Lower leg skin (tissue), 4 donors: ENCODE measurements at regions not wholly inside any gene's neighbourhood (a gene's known extent, or its start where the extent isn't known, plus 50 kb on each side); places are given as distances from the start of the nearest gene placed in this dataset.

Experiments
- DNase-seq, 2 donors: peaks; one replicate each; pipeline ENCODE4 v3.0.0-alpha.2; 2019; ENCODE audit warnings: low spot score in 2 of 2
- H3K4me3 ChIP-seq: fragments of 200-600 bp; sonication (generic); 2 replicates; pipeline ENCODE4 v1.5.1; 2017; ENCODE audit warnings: mild to moderate bottlenecking, low read depth; ENCODE audit not compliant: poor library complexity, severe bottlenecking
- POLR2A ChIP-seq, 2 donors: fragments of 450-650 bp; IDR thresholded peaks; one replicate each; pipeline ENCODE4 v1.6.1; 2016 to 2017; ENCODE audit warnings: antibody characterized with exemption in 2 of 2, mild to moderate bottlenecking in 1 of 2, moderate library complexity in 1 of 2
- WGBS, 2 donors: methylation state at CpG; one replicate each; pipeline ENCODE4 v1.1.5; 2018; 5-methylcytosine and 5-hydroxymethylcytosine counted together
- intact Hi-C: fragments of 100-400 bp; cut with DNase I; formaldehyde crosslinking; loops from one replicate; pipeline ENCODE4 v1.15.0; 2023; ENCODE audit warnings: low total_unique reads
- TF ChIP-seq, protein P1 (sequence below), 3 donors: fragments of 450-650 bp; IDR thresholded peaks; one replicate each; pipeline ENCODE4 v1.5.1; 2016; ENCODE audit warnings: antibody characterized with exemption in 3 of 3, mild to moderate bottlenecking in 3 of 3, moderate library complexity in 2 of 3

DNA sequence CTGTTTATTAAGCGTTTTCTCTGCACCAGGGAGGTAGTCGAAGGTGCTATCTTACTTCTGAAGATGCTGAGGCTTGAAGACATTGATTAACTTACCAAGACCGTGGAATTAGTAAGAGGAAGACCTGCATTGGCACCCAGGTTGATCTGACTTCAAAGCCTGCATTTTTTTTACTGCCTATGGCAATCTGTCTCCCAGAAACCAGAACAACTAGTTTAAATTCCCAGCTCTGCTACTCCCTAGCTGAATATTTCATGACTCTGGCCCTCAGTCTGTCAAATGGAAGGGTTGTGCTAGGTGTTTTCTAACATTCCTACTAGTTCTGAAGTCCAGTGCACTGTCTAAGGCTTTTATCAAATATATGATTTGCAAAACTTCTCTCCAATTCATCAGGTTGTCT lies 52.0 kb upstream of the GRAMD1B start:
- H3K4me3 ChIP-seq: no peak overlapping the region
- WGBS, 2 donors: 42 to 54% methylated on average over 3 of the region's 3 CpGs
- intact Hi-C loops: no loop called here
- no peak for TF ChIP-seq POLR2A (IDR thresholded peaks at IDR 0.05)
- TF ChIP-seq, protein P1, sequence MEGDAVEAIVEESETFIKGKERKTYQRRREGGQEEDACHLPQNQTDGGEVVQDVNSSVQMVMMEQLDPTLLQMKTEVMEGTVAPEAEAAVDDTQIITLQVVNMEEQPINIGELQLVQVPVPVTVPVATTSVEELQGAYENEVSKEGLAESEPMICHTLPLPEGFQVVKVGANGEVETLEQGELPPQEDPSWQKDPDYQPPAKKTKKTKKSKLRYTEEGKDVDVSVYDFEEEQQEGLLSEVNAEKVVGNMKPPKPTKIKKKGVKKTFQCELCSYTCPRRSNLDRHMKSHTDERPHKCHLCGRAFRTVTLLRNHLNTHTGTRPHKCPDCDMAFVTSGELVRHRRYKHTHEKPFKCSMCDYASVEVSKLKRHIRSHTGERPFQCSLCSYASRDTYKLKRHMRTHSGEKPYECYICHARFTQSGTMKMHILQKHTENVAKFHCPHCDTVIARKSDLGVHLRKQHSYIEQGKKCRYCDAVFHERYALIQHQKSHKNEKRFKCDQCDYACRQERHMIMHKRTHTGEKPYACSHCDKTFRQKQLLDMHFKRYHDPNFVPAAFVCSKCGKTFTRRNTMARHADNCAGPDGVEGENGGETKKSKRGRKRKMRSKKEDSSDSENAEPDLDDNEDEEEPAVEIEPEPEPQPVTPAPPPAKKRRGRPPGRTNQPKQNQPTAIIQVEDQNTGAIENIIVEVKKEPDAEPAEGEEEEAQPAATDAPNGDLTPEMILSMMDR (IDR thresholded peaks at IDR 0.05): no peak
- no peak for DNase-seq

DNA sequence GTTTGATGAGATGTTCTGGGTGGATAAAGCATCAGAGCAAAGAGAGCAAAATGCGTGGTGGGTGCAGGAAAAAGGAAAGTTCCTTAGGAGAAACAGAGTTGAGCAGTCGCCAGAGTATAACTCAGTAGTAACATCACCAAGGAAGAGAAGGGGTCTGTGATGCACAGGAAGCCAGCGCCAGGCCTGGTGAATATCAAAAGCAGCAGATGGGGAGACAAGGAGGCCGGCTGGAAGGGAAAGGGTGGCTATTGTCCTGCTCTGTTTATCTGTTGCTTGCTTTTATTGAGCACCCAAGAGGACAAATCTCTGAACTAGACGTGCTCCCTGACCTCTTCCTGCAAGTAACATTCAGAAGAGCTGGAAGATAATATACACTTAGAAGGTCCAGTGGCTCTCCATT lies 52.7 kb upstream of the GRAMD1B start:
- WGBS, 2 donors: 55 to 64% methylated on average over 5 of the region's 5 CpGs
- H3K4me3 ChIP-seq: no peak overlapping the region
- intact Hi-C loops: no loop called here
- no peak for DNase-seq
- TF ChIP-seq, protein P1 (IDR thresholded peaks at IDR 0.05): no peak
- no peak for TF ChIP-seq POLR2A (IDR thresholded peaks at IDR 0.05)

DNA sequence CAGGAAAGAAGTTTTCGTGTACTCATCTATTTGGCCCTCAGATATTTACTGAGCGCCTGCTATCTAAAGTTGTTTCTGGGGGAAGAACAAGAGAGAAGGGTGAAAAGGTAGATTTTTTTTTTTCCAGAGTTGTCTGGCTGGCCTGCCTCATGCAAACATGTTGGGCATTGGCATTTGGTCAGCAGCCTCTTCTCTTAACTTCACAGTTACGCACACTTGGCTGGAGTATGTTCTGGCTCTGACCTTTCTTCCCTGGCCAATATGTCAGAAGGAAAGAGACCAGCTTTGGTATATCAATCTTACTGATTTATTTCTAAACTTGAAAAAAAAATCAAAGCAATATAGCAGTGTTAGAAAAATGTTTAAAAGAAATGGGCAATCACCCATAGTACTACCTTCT lies 54.2 kb upstream of the GRAMD1B start:
- TF ChIP-seq, protein P1 (IDR thresholded peaks at IDR 0.05): no peak
- TF ChIP-seq POLR2A (IDR thresholded peaks at IDR 0.05): no peak
- 87 to 89% methylated on average over 3 of the region's 3 CpGs for WGBS, 2 donors
- H3K4me3 ChIP-seq: no peak overlapping the region
- intact Hi-C loops: no loop called here
- no peak for DNase-seq

DNA sequence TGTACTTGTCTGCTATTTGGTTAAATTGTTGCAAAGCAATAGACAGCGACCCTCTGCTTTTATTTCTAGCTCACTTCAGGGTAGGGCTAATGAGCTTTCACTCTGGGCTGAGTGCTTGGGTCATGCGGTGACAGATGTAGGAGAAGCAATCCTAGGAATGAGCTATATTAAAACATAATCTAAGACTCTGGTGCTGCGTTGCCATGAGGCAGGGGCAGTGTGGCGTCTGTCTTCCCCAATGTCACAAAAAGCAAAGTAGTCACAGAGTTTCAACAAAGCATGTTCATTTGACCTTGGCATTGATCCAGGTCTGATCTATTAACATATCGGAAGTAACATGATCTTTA lies 55.5 kb upstream of the GRAMD1B start:
- intact Hi-C loops: no loop called here
- no peak for DNase-seq
- TF ChIP-seq POLR2A (IDR thresholded peaks at IDR 0.05): no peak
- TF ChIP-seq, protein P1 (IDR thresholded peaks at IDR 0.05): no peak
- 76 to 81% methylated on average over 5 of the region's 5 CpGs for WGBS, 2 donors
- H3K4me3 ChIP-seq: no peak overlapping the region

DNA sequence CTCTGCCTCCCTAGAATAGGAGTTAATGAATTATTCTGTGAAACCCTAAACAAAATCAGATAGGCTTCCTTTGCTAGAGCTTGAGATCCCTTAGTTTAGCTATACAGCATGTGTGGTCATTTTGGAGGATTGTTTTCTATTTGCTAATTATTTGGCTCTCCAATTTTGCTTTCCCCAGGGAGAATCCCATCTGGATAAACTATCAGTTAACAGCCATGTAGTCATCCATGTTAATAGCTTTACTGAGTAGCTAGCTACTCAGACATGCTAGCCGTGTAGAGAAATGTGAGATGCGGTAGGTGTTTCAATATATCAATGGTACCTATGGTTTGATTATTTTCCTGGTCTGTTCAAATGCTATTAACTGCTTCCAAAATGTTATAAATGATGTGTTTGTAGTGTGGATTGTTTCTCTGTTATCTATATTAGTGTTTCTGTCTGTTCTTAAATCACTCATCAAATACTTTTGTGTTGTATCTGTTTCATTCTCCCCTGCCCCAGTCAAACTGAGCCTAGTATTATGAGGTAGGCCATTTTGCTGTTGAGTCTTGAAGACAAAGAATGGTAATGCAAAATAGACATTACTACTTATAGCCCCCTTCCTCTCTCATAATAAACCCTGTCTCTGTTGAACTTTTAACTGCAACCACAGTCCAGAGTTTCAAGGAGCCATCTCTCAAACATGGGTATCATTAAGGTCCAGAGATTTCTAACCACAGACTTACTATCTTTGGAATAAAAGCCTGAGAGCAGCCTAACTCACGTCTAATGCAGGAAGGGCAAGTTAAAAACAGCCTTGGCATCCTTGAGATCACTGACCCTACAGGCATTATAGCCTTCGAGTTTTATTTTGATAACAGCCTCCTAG lies 56.1 kb upstream of the GRAMD1B start:
- no peak for DNase-seq
- WGBS, 2 donors: 67 to 76% methylated on average over 4 of the region's 4 CpGs
- H3K4me3 ChIP-seq: no peak overlapping the region
- intact Hi-C loops: no loop called here
- TF ChIP-seq, protein P1 (IDR thresholded peaks at IDR 0.05): no peak
- no peak for TF ChIP-seq POLR2A (IDR thresholded peaks at IDR 0.05)
